ENCODE measurements at regions not wholly inside any gene's neighbourhood (a gene's known extent, or its start where the extent isn't known, plus 50 kb on each side); places are given as distances from the start of the nearest gene placed in this dataset.

GRCh38 chr11:87961606-87962005, 213.6 kb downstream of the RAB38 start:
- no peak overlapping the region for H3K4me3 Mint-ChIP-seq
- H3K36me3 Mint-ChIP-seq (ENCODE audit: low read depth), result no peaks in the 10 kb centered on the region

GRCh38 chr11:87957961-87958360, 217.3 kb downstream of the RAB38 start:
- no peak for DNase-seq
- Mint-ChIP-seq H3K27ac (no peak overlapping the region), H3K4me3 (no peak overlapping the region), H3K36me3 (ENCODE audit: low read depth) (no peaks in the 10 kb centered on the region), H3K27me3 (peaks cover 37% of the 10 kb centered on the region), H3K4me1 (no peaks in the 10 kb centered on the region)
- ATAC-seq, result no peak
- no peaks in the 10 kb centered on the region for H3K9me3 ChIP-seq (ENCODE audit: control insufficient read depth, low read length, poor library complexity, severe bottlenecking)

More at GRCh38 chr11:87961606-87962005, 213.6 kb downstream of the RAB38 start:
- H3K27ac Mint-ChIP-seq, result no peak overlapping the region
- peaks cover 26% of the 10 kb centered on the region for H3K27me3 Mint-ChIP-seq
- no peaks in the 10 kb centered on the region for H3K9me3 ChIP-seq (ENCODE audit: control insufficient read depth, low read length, poor library complexity, severe bottlenecking)
- DNase-seq (no peak), ATAC-seq (no peak)
- no peaks in the 10 kb centered on the region for H3K4me1 Mint-ChIP-seq

GRCh38 chr11:87954476-87954875, 220.8 kb downstream of the RAB38 start:
- no peak overlapping the region for H3K4me3 Mint-ChIP-seq

GRCh38 chr11:87942786-87943185, 232.5 kb downstream of the RAB38 start:
- no peak for ATAC-seq
- no peaks in the 10 kb centered on the region for H3K9me3 ChIP-seq (ENCODE audit: control insufficient read depth, low read length, poor library complexity, severe bottlenecking)
- no peaks in the 10 kb centered on the region for H3K36me3 Mint-ChIP-seq (ENCODE audit: low read depth)
- no peak overlapping the region for H3K27ac Mint-ChIP-seq
- peaks cover 8% of the 10 kb centered on the region for H3K27me3 Mint-ChIP-seq
- H3K4me3 Mint-ChIP-seq, result no peak overlapping the region
- no peaks in the 10 kb centered on the region for H3K4me1 Mint-ChIP-seq
- DNase-seq, result no peak

More at GRCh38 chr11:87954476-87954875, 220.8 kb downstream of the RAB38 start:
- H3K27ac Mint-ChIP-seq, result no peak overlapping the region
- H3K36me3 Mint-ChIP-seq (ENCODE audit: low read depth), result no peaks in the 10 kb centered on the region
- peaks cover 30% of the 10 kb centered on the region for H3K27me3 Mint-ChIP-seq
- DNase-seq, result no peak
- no peaks in the 10 kb centered on the region for H3K9me3 ChIP-seq (ENCODE audit: control insufficient read depth, low read length, poor library complexity, severe bottlenecking)
- no peak for ATAC-seq
- no peaks in the 10 kb centered on the region for H3K4me1 Mint-ChIP-seq

GRCh38 chr11:87934182-87934581, 241.1 kb downstream of the RAB38 start:
- H3K27ac Mint-ChIP-seq, result no peak overlapping the region
- no peaks in the 10 kb centered on the region for H3K4me1 Mint-ChIP-seq
- H3K4me3 Mint-ChIP-seq, result no peak overlapping the region
- no peak for ATAC-seq
- no peak for DNase-seq
- H3K9me3 ChIP-seq (ENCODE audit: control insufficient read depth, low read length, poor library complexity, severe bottlenecking), result no peaks in the 10 kb centered on the region
- no peaks in the 10 kb centered on the region for H3K36me3 Mint-ChIP-seq (ENCODE audit: low read depth)
- peaks cover 5% of the 10 kb centered on the region for H3K27me3 Mint-ChIP-seq

GRCh38 chr11:87926250-87926970, 248.8 kb downstream of the RAB38 start:
- ATAC-seq, result no peak
- no peaks in the 10 kb centered on the region for H3K9me3 ChIP-seq (ENCODE audit: control insufficient read depth, low read length, poor library complexity, severe bottlenecking)
- no peaks in the 10 kb centered on the region for H3K27me3 Mint-ChIP-seq
- H3K27ac Mint-ChIP-seq, result no peak overlapping the region
- no peak for DNase-seq
- H3K4me1 Mint-ChIP-seq, result no peaks in the 10 kb centered on the region
- H3K4me3 Mint-ChIP-seq, result no peak overlapping the region
- no peaks in the 10 kb centered on the region for H3K36me3 Mint-ChIP-seq (ENCODE audit: low read depth)

GRCh38 chr11:87924125-87924524, 251.1 kb downstream of the RAB38 start:
- H3K4me3 Mint-ChIP-seq, result no peak overlapping the region

GRCh38 chr11:87917111-87917510, 258.1 kb downstream of the RAB38 start:
- H3K36me3 Mint-ChIP-seq (ENCODE audit: low read depth), result no peaks in the 10 kb centered on the region
- peaks cover 5% of the 10 kb centered on the region for H3K27me3 Mint-ChIP-seq
- H3K4me1 Mint-ChIP-seq, result no peaks in the 10 kb centered on the region
- no peaks in the 10 kb centered on the region for H3K9me3 ChIP-seq (ENCODE audit: control insufficient read depth, low read length, poor library complexity, severe bottlenecking)
- ATAC-seq (no peak), DNase-seq (no peak)
- no peak overlapping the region for H3K27ac Mint-ChIP-seq
- H3K4me3 Mint-ChIP-seq, result no peak overlapping the region

More at GRCh38 chr11:87924125-87924524, 251.1 kb downstream of the RAB38 start:
- H3K27me3 Mint-ChIP-seq, result no peaks in the 10 kb centered on the region
- no peaks in the 10 kb centered on the region for H3K36me3 Mint-ChIP-seq (ENCODE audit: low read depth)
- DNase-seq (no peak), ATAC-seq (no peak)
- no peaks in the 10 kb centered on the region for H3K4me1 Mint-ChIP-seq
- no peaks in the 10 kb centered on the region for H3K9me3 ChIP-seq (ENCODE audit: control insufficient read depth, low read length, poor library complexity, severe bottlenecking)
- H3K27ac Mint-ChIP-seq, result no peak overlapping the region

GRCh38 chr11:87909178-87909577, 266.1 kb downstream of the RAB38 start:
- H3K9me3 ChIP-seq (ENCODE audit: control insufficient read depth, low read length, poor library complexity, severe bottlenecking), result no peaks in the 10 kb centered on the region
- Mint-ChIP-seq H3K4me1 (no peaks in the 10 kb centered on the region), H3K27ac (no peak overlapping the region), H3K36me3 (ENCODE audit: low read depth) (no peaks in the 10 kb centered on the region), H3K4me3 (no peak overlapping the region), H3K27me3 (peaks cover 3% of the 10 kb centered on the region)
- DNase-seq (no peak), ATAC-seq (no peak)

- Mint-ChIP-seq H3K27me3 (no peaks in the 10 kb centered on the region), H3K27ac (no peak overlapping the region), H3K36me3 (ENCODE audit: low read depth) (no peaks in the 10 kb centered on the region), H3K4me3 (no peak overlapping the region), H3K4me1 (no peaks in the 10 kb centered on the region)
- H3K9me3 ChIP-seq (ENCODE audit: control insufficient read depth, low read length, poor library complexity, severe bottlenecking), result no peaks in the 10 kb centered on the region
- no peak for ATAC-seq
- no peak for DNase-seq
These were observed 267.2 kb downstream of the RAB38 start for GRCh38 chr11:87908086-87908485.

- no peak for ATAC-seq
- DNase-seq, result no peak
- H3K4me1 Mint-ChIP-seq, result no peaks in the 10 kb centered on the region
- no peaks in the 10 kb centered on the region for H3K36me3 Mint-ChIP-seq (ENCODE audit: low read depth)
- H3K4me3 Mint-ChIP-seq, result no peak overlapping the region
- no peaks in the 10 kb centered on the region for H3K27me3 Mint-ChIP-seq
- H3K27ac Mint-ChIP-seq, result no peak overlapping the region
- no peaks in the 10 kb centered on the region for H3K9me3 ChIP-seq (ENCODE audit: control insufficient read depth, low read length, poor library complexity, severe bottlenecking)
These were observed 271.9 kb downstream of the RAB38 start for GRCh38 chr11:87903345-87903744.

- H3K4me3 Mint-ChIP-seq, result no peak overlapping the region
- no peaks in the 10 kb centered on the region for H3K9me3 ChIP-seq (ENCODE audit: control insufficient read depth, low read length, poor library complexity, severe bottlenecking)
- H3K4me1 Mint-ChIP-seq, result no peaks in the 10 kb centered on the region
- ATAC-seq (no peak), DNase-seq (no peak)
- no peaks in the 10 kb centered on the region for H3K27me3 Mint-ChIP-seq
- H3K27ac Mint-ChIP-seq, result no peak overlapping the region
- no peaks in the 10 kb centered on the region for H3K36me3 Mint-ChIP-seq (ENCODE audit: low read depth)
These were observed 273.9 kb downstream of the RAB38 start for GRCh38 chr11:87901341-87901740.

- no peaks in the 10 kb centered on the region for H3K9me3 ChIP-seq (ENCODE audit: control insufficient read depth, low read length, poor library complexity, severe bottlenecking)
- ATAC-seq, result no peak
- no peak for DNase-seq
- Mint-ChIP-seq H3K27ac (no peak overlapping the region), H3K36me3 (ENCODE audit: low read depth) (no peaks in the 10 kb centered on the region), H3K27me3 (peaks cover 13% of the 10 kb centered on the region), H3K4me1 (no peaks in the 10 kb centered on the region), H3K4me3 (no peak overlapping the region)
These were observed 277.3 kb downstream of the RAB38 start for GRCh38 chr11:87897921-87898320.

GRCh38 chr11:87897071-87897470, 278.2 kb downstream of the RAB38 start:
- H3K27ac Mint-ChIP-seq, result no peak overlapping the region
- H3K36me3 Mint-ChIP-seq (ENCODE audit: low read depth), result no peaks in the 10 kb centered on the region
- no peak for DNase-seq
- no peak overlapping the region for H3K4me3 Mint-ChIP-seq
- H3K4me1 Mint-ChIP-seq, result no peaks in the 10 kb centered on the region
- H3K27me3 Mint-ChIP-seq, result peaks cover 13% of the 10 kb centered on the region
- no peaks in the 10 kb centered on the region for H3K9me3 ChIP-seq (ENCODE audit: control insufficient read depth, low read length, poor library complexity, severe bottlenecking)
- ATAC-seq, result no peak

Measured in T-helper 17 cell (primary cell).